Liver (tissue), 3 donors: ENCODE measurements at regions not wholly inside any gene's neighbourhood (a gene's known extent, or its start where the extent isn't known, plus 50 kb on each side); places are given as distances from the start of the nearest gene placed in this dataset.

ENCODE experiments used
- GABPA ChIP-seq, 2 donors: IDR thresholded peaks in 1 of 2; conservative IDR thresholded peaks in 1 of 2; 2 replicates each; pipeline ENCODE4 v1.6.1; 2016; ENCODE audit warnings: antibody characterized with exemption in 2 of 2, mild to moderate bottlenecking in 1 of 2, moderate library complexity in 1 of 2
- RAD21 ChIP-seq, 2 donors: IDR thresholded peaks; 2 replicates each; pipeline ENCODE4 v1.6.1; 2016; ENCODE audit warnings: antibody characterized with exemption in 2 of 2, mild to moderate bottlenecking in 2 of 2
- TAF1 ChIP-seq: conservative IDR thresholded peaks from 2 replicates; pipeline ENCODE4 v1.6.1; 2016; ENCODE audit warnings: antibody characterized with exemption, mild to moderate bottlenecking
- TF ChIP-seq, protein P1 (sequence below): fragments of 150-350 bp; IDR thresholded peaks from 2 replicates; pipeline ENCODE4 v1.5.1; 2017; ENCODE audit warnings: improper control_type of control experiment, low read depth, low read length; ENCODE audit not compliant: missing input control
- donor health status: healthy.
- donor health status: healthy.

- no peak for TF ChIP-seq GABPA (IDR thresholded peaks at IDR 0.05 in 1 of 2, conservative IDR thresholded peaks at IDR 0.05 in 1 of 2)
- TF ChIP-seq, protein P1, sequence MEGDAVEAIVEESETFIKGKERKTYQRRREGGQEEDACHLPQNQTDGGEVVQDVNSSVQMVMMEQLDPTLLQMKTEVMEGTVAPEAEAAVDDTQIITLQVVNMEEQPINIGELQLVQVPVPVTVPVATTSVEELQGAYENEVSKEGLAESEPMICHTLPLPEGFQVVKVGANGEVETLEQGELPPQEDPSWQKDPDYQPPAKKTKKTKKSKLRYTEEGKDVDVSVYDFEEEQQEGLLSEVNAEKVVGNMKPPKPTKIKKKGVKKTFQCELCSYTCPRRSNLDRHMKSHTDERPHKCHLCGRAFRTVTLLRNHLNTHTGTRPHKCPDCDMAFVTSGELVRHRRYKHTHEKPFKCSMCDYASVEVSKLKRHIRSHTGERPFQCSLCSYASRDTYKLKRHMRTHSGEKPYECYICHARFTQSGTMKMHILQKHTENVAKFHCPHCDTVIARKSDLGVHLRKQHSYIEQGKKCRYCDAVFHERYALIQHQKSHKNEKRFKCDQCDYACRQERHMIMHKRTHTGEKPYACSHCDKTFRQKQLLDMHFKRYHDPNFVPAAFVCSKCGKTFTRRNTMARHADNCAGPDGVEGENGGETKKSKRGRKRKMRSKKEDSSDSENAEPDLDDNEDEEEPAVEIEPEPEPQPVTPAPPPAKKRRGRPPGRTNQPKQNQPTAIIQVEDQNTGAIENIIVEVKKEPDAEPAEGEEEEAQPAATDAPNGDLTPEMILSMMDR, result no peak
- no peak for TF ChIP-seq RAD21 (IDR thresholded peaks at IDR 0.05)
- TF ChIP-seq TAF1, result no peak
Measured at GRCh38 chr3:148332509-148332908, 365.2 kb upstream of the AGTR1 start.
